Caco-2 (cell line): ENCODE measurements at regions not wholly inside any gene's neighbourhood (a gene's known extent, or its start where the extent isn't known, plus 50 kb on each side); places are given as distances from the start of the nearest gene placed in this dataset.

Experiments
- BruUV-seq: library from RNA; stranded (reverse); fragments of 400-500 nt; replicated peaks from 2 replicates; lab custom pipeline; 2021; lab: Mats Ljungman, UMichigan
- CTCF ChIA-PET: fragments of 300-600 bp; sonication (Branson Sonifier 250); formaldehyde crosslinking; loops from one replicate; lab custom pipeline; 2022; ENCODE audit warnings: antibody characterized with exemption; lab: Charles Lee
- POLR2A ChIA-PET: fragments of 300-600 bp; sonication (Branson Sonifier 250); formaldehyde crosslinking; loops from one replicate; lab custom pipeline; 2022; ENCODE audit warnings: antibody characterized with exemption; lab: Charles Lee
- DNase-seq, 2 experiments: peaks; one replicate each; pipeline versions ENCODE4 v3.0.0 to v3.0.0-alpha.2; 2020 to 2022
- H3K27me3 ChIP-seq: replicated peaks from 2 replicates; pipeline ENCODE4 v1.6.0; 2011; ENCODE audit warnings: low read length; ENCODE audit not compliant: control insufficient read depth, insufficient read depth
- H3K36me3 ChIP-seq: 2 replicates; pipeline ENCODE4 v1.5.1; 2011; ENCODE audit warnings: low read length; ENCODE audit not compliant: control insufficient read depth, insufficient read depth
- H3K4me1 ChIP-seq: fragments of 250-450 bp; sonication (Bioruptor Pico); 2 replicates; pipeline ENCODE4 v1.5.1; 2020; ENCODE audit warnings: mild to moderate bottlenecking
- H3K4me3 ChIP-seq: 2 replicates; pipeline ENCODE4 v1.5.1; 2011; ENCODE audit warnings: low read depth, mild to moderate bottlenecking, control low read depth, low read length
- H3K9me3 ChIP-seq: fragments of 250-450 bp; sonication (Bioruptor Pico); 2 replicates; pipeline ENCODE4 v1.5.1; 2020; ENCODE audit warnings: mild to moderate bottlenecking, moderate library complexity
- H3K27ac Mint-ChIP-seq: one replicate; pipeline ENCODE4 v1.8.0; 2022; ENCODE audit warnings: mixed read lengths; ENCODE audit not compliant: unreplicated experiment
- H3K27me3 Mint-ChIP-seq: one replicate; pipeline ENCODE4 v1.8.0; 2022; ENCODE audit warnings: mixed read lengths; ENCODE audit not compliant: insufficient read depth, unreplicated experiment
- H3K36me3 Mint-ChIP-seq: one replicate; pipeline ENCODE4 v1.8.0; 2022; ENCODE audit warnings: mild to moderate bottlenecking, mixed read lengths; ENCODE audit not compliant: insufficient read depth, unreplicated experiment
- H3K4me1 Mint-ChIP-seq: one replicate; pipeline ENCODE4 v1.8.0; 2022; ENCODE audit warnings: low read depth, mixed read lengths; ENCODE audit not compliant: unreplicated experiment
- H3K4me3 Mint-ChIP-seq: one replicate; pipeline ENCODE4 v1.8.0; 2022; ENCODE audit warnings: mild to moderate bottlenecking, moderate library complexity, mixed read lengths; ENCODE audit not compliant: unreplicated experiment
- H3K9me3 Mint-ChIP-seq: one replicate; pipeline ENCODE4 v1.8.0; 2022; ENCODE audit warnings: mixed read lengths; ENCODE audit not compliant: unreplicated experiment
- CTCF ChIP-seq, 2 experiments: fragments of 200-600 bp in 1 of 2; IDR thresholded peaks; 1 replicate in 1 of 2; 2 replicates in 1 of 2; pipeline versions ENCODE4 v1.5.1 to v1.8.0; 2011 to 2022; ENCODE audit warnings: antibody characterized with exemption in 1 of 2, control low read depth in 1 of 2, inconsistent platforms in 1 of 2, low read depth in 1 of 2, low read length in 1 of 2, mild to moderate bottlenecking in 1 of 2, moderate library complexity in 1 of 2; ENCODE audit not compliant: insufficient read depth in 1 of 2, severe bottlenecking in 1 of 2, unreplicated experiment in 1 of 2
- intact Hi-C: fragments of 100-400 bp; cut with micrococcal nuclease; formaldehyde crosslinking; loops from one replicate; pipeline ENCODE4 v1.10.0; 2022; ENCODE audit not compliant: unreplicated experiment

DNA sequence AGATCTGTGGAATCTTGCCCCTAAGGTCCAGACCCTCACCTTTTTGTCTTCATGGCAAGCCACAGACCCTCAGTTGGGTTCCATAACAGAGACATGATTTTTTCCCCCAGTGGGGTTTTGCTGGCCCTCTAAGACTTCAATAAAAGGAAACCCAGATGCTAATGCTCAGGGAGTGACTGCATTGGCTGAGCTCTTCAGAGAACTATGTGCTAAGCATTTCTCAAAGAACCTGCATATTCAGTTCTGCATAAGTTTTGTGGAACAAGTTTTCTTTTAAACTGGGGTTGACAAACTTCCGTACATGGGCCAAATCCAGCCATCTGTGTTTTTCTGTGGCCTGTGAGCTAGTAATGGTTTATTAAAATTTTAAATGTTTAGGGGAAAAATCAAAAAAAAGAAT is 159.8 kb upstream of the GDNF start:
- no peaks in the 10 kb centered on the region for H3K36me3 Mint-ChIP-seq
- intact Hi-C loops, result no loop called here
- Histone ChIP-seq H3K4me1 (no peaks in the 10 kb centered on the region), H3K36me3 (no peaks in the 10 kb centered on the region), H3K4me3 (no peak overlapping the region), H3K9me3 (no peaks in the 10 kb centered on the region), H3K27me3 (peaks cover 1% of the 10 kb centered on the region; the same call in 1 of the 2 replicates)
- TF ChIP-seq CTCF (IDR thresholded peaks at IDR 0.05; ENCODE audit: insufficient read depth in 1 of 2, low read depth in 1 of 2, low read length in 1 of 2, severe bottlenecking in 1 of 2, unreplicated experiment in 1 of 2), result no peak
- ChIA-PET POLR2A (no interaction called here), CTCF (no interaction called here)
- DNase-seq, result no peak
- no peaks in the 10 kb centered on the region for H3K4me1 Mint-ChIP-seq
- H3K27me3 Mint-ChIP-seq, result peaks cover 7% of the 10 kb centered on the region
- no peaks in the 10 kb centered on the region for H3K9me3 Mint-ChIP-seq
- no peak overlapping the region for H3K27ac Mint-ChIP-seq
- BruUV-seq, result no TSS peak
- H3K4me3 Mint-ChIP-seq, result no peak overlapping the region

GRCh38 chr5:37996918-37997317 is 157.1 kb upstream of the GDNF start:
- Histone ChIP-seq H3K4me3 (no peak overlapping the region), H3K4me1 (no peaks in the 10 kb centered on the region), H3K9me3 (no peaks in the 10 kb centered on the region), H3K27me3 (peaks cover 1% of the 10 kb centered on the region; the same call in 1 of the 2 replicates), H3K36me3 (no peaks in the 10 kb centered on the region)
- BruUV-seq, result no TSS peak
- CTCF ChIA-PET, result no interaction called here
- H3K9me3 Mint-ChIP-seq, result no peaks in the 10 kb centered on the region
- POLR2A ChIA-PET, result no interaction called here
- TF ChIP-seq CTCF (IDR thresholded peaks at IDR 0.05; ENCODE audit: insufficient read depth in 1 of 2, low read depth in 1 of 2, low read length in 1 of 2, severe bottlenecking in 1 of 2, unreplicated experiment in 1 of 2), result no peak
- no peak overlapping the region for H3K27ac Mint-ChIP-seq
- no peaks in the 10 kb centered on the region for H3K4me1 Mint-ChIP-seq
- H3K27me3 Mint-ChIP-seq, result peaks cover 11% of the 10 kb centered on the region
- no peak overlapping the region for H3K4me3 Mint-ChIP-seq
- intact Hi-C loops, result no loop called here
- no peak for DNase-seq
- H3K36me3 Mint-ChIP-seq, result no peaks in the 10 kb centered on the region

GRCh38 chr5:37994729-37995128 is 154.9 kb upstream of the GDNF start:
- DNase-seq, result no peak

More at GRCh38 chr5:37994729-37995128, 154.9 kb upstream of the GDNF start:
- peaks cover 14% of the 10 kb centered on the region for H3K27me3 Mint-ChIP-seq
- no peaks in the 10 kb centered on the region for H3K9me3 Mint-ChIP-seq
- H3K27ac Mint-ChIP-seq, result no peak overlapping the region
- Histone ChIP-seq H3K4me1 (no peaks in the 10 kb centered on the region), H3K9me3 (no peaks in the 10 kb centered on the region), H3K27me3 (peaks cover 1% of the 10 kb centered on the region; the same call in 1 of the 2 replicates), H3K4me3 (no peak overlapping the region), H3K36me3 (no peaks in the 10 kb centered on the region)
- CTCF ChIA-PET, result no interaction called here
- H3K4me1 Mint-ChIP-seq, result no peaks in the 10 kb centered on the region
- TF ChIP-seq CTCF (IDR thresholded peaks at IDR 0.05; ENCODE audit: insufficient read depth in 1 of 2, low read depth in 1 of 2, low read length in 1 of 2, severe bottlenecking in 1 of 2, unreplicated experiment in 1 of 2), result no peak
- POLR2A ChIA-PET, result no interaction called here
- intact Hi-C loops, result no loop called here
- H3K4me3 Mint-ChIP-seq, result no peak overlapping the region
- H3K36me3 Mint-ChIP-seq, result no peaks in the 10 kb centered on the region
- no TSS peak for BruUV-seq
